Inferior parietal cortex (tissue), 1 donor: ENCODE measurements at regions not wholly inside any gene's neighbourhood (a gene's known extent, or its start where the extent isn't known, plus 50 kb on each side); places are given as distances from the start of the nearest gene placed in this dataset.

Experiments
- DNase-seq: peaks from one replicate; pipeline ENCODE4 v3.0.0-alpha.2; 2016; ENCODE audit errors: extremely low spot score

- no peak for DNase-seq
Observed at GRCh38 chr2:10985260-10985659, 73.5 kb downstream of the KCNF1 start.

- DNase-seq: no peak
Observed at GRCh38 chr2:10985901-10986535, 74.3 kb downstream of the KCNF1 start.

DNA sequence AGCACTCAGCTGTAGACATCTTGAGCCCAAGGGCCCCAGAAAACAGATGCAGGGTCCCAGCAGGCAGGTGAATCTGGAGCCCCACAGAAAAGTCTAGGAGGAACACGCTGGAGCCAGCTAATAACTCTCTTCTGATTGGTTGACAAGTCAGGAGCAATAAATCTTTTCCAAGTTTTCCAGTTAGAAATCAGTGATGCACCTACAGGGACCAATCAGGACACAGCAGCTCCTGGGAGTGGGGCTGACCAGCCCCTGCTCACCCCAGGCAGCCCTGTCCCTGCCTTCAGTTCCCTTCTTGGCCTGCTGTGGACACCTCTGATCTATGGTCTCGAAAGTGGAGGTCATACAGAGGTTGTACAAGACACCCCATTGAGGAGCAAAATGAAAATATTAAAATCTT is 75.7 kb downstream of the KCNF1 start:
- DNase-seq: no peak

DNA sequence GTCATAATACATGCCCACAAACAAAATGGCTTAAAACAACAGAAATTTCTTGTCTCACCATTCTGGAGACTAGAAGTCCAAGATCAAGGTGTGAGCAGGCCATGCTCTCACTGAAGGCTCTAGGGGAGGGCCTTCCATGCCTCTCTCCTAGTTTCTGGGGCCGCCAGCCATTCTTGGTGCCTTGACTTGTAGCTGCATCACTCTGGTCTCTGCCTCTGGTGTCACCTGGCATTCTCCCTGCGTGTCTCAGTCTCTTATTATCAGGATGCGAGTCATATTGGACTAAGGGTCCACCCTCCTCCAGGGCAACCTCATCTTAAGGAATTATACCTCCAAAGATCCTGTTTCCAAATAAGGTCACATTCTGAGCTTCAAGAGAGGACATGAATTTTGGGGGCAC is 76.1 kb downstream of the KCNF1 start:
- no peak for DNase-seq

DNA sequence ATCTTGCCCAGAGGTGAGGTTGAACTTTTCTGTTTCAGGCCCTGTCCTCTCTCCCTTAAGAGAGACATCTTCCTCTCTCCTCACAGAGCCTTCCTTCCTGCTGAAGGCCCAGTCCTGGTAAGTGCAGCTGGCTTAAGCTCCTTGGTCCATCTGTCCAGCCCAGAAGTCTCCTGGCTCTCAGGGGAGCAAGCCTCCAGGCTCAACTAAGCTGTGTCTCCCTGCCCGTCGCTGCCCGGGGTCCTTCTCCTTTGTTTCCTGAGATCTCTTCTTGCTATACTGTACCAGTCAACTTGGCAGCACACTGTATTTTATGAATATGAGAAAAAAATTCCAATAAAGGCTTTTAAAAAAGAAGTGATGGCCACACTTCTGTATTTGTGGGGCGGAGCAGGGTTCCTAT is 77.4 kb downstream of the KCNF1 start:
- no peak for DNase-seq

- no peak for DNase-seq
Observed at GRCh38 chr2:10989782-10990181, 78.0 kb downstream of the KCNF1 start.

DNA sequence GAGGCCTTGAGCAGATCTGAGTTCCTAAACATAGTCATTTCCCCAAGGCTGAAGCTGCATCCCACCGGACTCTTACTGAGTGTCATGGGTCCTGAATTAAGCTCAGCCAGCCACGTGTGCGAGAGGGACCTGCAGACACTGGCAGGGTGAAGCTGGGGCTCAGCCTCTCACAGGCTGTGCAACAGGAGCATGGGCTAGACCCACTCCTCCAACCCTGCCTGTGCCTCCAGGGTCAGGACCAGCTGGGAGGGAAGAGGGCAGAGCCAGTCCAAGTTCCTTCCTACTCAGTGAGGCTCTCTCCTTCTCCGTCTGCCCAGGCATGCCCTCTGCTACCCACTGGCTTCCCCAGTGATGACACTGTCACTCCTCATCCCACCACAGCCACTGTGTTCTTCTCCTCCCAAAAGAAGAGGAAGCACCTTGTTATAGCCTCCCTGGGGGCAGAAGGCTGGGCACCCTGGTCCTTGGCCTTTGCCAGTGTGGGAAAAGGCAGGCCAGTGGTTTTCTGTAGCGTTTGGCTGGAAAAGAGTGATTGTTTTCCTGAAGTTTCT is 78.9 kb downstream of the KCNF1 start:
- no peak for DNase-seq

DNA sequence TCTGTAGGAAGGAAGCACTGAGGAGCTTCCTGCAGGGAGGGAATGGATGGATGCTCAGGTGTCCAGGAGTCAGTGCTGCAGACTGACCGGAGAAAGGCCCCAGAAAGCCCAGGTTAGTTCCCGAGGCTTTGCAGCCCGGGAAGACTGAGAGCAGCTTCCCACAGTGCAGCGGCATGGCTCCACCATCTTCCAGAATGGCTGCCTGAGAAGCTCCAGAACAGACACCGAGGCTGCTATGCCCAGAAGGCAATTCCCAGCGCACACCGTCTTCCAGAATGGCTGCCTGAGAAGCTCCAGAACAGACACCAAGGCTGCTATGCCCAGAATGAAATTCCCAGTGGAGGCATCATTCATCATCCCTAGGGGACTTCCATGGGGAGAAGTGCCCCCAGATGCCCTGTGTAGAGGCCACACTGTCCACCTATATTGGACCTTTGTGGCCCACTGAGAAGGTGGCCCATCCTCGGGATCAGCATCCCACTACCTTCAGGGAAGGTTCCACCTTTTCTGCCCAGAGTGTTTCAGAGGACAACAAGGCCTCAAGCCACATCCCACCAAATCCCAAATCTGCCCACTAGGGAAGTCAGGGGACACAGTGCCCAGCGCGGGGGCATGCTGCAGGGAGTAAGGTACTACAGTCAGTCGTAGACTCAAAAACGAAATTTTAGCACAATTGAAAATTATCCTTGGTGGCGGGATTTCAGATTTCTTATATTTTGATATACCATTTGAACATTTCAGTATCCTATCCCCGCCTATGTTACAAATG is 80.5 kb downstream of the KCNF1 start:
- no peak for DNase-seq

- DNase-seq: no peak
Observed at GRCh38 chr2:10993001-10993481, 81.3 kb downstream of the KCNF1 start.

DNA sequence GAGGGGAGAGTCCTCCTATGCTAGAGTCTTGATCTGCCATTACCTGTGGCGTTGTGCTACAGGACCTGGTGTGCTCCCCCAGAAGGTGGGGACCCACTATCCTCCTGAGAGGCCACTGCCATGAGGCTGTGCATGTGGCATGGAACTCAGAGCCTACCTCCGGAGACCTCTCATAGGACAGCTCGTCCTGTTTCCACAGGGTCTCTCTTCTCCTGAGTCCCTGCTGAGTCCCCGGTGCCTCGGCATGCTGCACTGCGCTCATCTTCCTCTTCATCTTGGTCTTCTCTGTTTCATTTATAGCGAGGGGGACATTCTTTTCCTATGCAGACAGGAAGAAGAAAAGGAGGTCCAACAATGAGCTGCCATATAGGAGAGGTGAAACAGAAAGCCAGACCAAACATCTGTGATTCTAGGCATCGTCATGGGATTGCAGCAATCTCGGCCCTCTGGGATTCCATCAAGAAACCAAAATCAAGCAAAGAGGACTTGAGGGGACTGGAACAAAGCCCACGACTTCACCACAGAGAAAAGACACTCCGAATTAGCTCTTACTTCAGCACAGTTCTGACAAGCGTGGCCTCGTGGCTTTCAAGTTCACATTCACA is 83.7 kb downstream of the KCNF1 start:
- DNase-seq: no peak

- DNase-seq: no peak
Observed at GRCh38 chr2:11004199-11004598, 92.5 kb downstream of the KCNF1 start.

GRCh38 chr2:11005032-11005431 is 93.3 kb downstream of the KCNF1 start:
- no peak for DNase-seq

DNA sequence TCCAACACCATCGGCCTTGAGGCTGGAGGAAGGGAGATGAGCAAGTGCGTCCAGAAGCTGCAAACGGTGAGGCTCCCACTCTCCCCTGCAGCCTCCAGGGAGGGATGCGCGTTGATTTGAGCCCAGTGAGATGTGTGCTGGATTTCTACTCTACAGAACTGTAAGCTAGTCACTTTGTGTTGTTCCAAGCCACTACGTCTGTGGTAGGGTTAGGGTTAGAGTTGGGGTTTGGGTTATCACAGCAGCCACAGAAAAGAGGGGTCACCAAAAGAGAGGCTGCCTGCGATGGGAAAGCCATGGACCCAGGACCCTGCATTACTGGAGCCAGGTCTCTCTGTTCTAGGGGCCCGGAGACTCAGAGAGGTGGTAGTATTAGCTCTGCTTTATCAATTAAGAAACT is 94.5 kb downstream of the KCNF1 start:
- no peak for DNase-seq

- no peak for DNase-seq
Observed at GRCh38 chr2:11007331-11008264, 95.9 kb downstream of the KCNF1 start.

- DNase-seq: no peak
Observed at GRCh38 chr2:11008773-11009172, 97.0 kb downstream of the KCNF1 start.

- DNase-seq: no peak
Observed at GRCh38 chr2:11009176-11009575, 97.4 kb downstream of the KCNF1 start.

DNA sequence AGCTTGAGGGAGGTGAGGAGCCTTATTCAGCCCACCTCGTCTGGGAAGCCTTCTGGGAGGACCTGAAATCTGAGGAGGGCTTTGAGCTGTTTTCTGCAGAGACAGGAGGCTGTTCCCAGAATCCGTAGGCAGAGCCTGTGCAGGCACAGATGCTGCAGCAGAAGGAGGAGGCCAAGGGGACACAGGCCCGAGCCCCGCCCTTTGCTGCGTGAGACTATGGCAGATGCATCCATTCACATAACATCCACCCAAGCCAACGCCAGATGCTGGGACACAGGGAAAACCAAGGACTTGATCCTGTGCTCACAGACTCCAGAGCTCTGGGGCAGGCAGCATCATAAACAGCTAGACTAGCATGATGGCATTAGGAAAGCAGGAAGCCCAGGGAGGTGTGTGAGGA is 98.2 kb downstream of the KCNF1 start:
- DNase-seq: no peak

DNA sequence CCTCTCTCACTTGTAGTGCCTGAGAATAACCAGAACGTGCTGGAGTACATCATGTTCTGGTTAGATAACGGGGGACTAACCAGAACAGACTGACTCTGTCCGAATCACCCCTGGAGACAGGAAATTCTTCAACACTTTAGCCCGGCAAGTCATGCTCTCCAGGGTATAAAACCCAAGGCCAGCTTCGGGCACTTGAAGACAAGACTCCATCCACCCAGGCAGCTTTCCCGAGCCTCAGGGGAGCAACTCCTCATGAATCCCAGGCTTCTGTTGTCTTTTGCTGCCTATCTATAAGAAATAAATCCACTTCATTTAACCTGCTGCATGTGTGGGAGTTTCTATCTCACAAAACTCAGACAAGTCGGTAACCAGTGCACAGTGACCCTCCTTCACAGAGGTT is 99.6 kb downstream of the KCNF1 start:
- DNase-seq: no peak

- DNase-seq: no peak
Observed at GRCh38 chr2:11012131-11012693, 100.5 kb downstream of the KCNF1 start.

DNA sequence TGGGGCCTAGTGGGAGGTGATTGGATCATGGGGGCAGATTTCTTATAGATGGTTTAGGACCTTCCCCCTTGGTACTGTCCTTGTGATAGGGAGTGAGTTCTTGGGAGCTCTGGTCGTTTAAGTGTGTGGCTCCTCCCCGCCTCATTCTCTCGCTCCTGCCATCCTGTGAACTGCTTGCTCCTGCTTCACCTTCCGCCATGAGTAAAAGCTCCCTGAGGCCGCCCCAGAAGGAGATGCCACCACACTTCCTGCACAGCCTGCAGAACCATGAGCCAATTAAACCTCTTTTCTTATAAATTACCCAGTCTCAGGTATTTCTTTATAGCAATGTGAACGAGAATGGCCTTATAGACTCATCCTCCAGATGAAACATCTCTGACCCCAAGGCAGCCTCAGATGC is 101.5 kb downstream of the KCNF1 start:
- DNase-seq: no peak

DNA sequence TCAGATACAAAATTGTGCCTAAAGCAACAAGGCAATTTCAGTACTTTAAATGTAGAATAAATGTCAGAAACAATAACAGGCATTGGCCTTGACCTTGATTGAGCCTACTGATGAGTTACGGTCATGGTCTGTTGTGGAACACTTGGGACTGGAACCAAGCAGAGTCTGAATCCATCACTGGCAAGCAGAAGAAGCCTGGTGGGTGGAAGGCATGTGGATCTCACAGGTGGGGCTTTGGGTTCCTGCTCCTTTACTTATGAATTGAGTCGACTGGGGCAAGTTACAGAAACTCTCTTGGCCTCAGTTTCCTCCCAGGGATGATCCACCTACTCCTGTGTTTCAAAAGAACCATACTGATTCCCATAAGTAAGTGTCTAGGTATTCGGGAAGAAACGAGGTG is 102.3 kb downstream of the KCNF1 start:
- DNase-seq: no peak
